Gastrocnemius medialis (tissue), 4 donors: ENCODE measurements at regions not wholly inside any gene's neighbourhood (a gene's known extent, or its start where the extent isn't known, plus 50 kb on each side); places are given as distances from the start of the nearest gene placed in this dataset.

Experiments
- ATAC-seq, 2 donors: fragments of 150-250 bp; one replicate each; pipeline ENCODE4 v1.9.1; 2016
- DNase-seq, 2 donors: peaks; one replicate each; pipeline ENCODE4 v3.0.0-alpha.2; 2019
- H3K27ac ChIP-seq, 4 donors: fragments of 200-600 bp; sonication (generic); 1 replicate in 1 of 4; 2 replicates in 3 of 4; pipeline ENCODE4 v1.5.1; 2016 to 2018; ENCODE audit warnings: mild to moderate bottlenecking in 2 of 4, moderate library complexity in 1 of 4
- H3K27me3 ChIP-seq, 3 donors: fragments of 200-600 bp; sonication (generic) in 2 of 3; 1 replicate in 1 of 3; 2 replicates in 2 of 3; pipeline versions ENCODE4 v1.5.1 to v1.6.0; 2016 to 2019; ENCODE audit warnings: mild to moderate bottlenecking in 1 of 3, moderate library complexity in 1 of 3
- H3K36me3 ChIP-seq, 2 donors: fragments of 200-600 bp; sonication (generic) in 1 of 2; one replicate each; pipeline ENCODE4 v1.5.1; 2017 to 2018
- H3K4me1 ChIP-seq, 2 donors: fragments of 200-600 bp; sonication (generic) in 1 of 2; one replicate each; pipeline ENCODE4 v1.5.1; 2016 to 2017; ENCODE audit warnings: mild to moderate bottlenecking in 2 of 2
- H3K4me3 ChIP-seq, 4 donors: fragments of 200-600 bp; sonication (generic) in 3 of 4; 1 replicate in 1 of 4; 2 replicates in 3 of 4; pipeline ENCODE4 v1.5.1; 2016 to 2019; ENCODE audit warnings: mild to moderate bottlenecking in 2 of 4
- H3K9me3 ChIP-seq, 3 donors: fragments of 200-600 bp; sonication (generic) in 2 of 3; 1 replicate in 1 of 3; 2 replicates in 2 of 3; pipeline ENCODE4 v1.5.1; 2016 to 2019
- CTCF ChIP-seq, 5 experiments: fragments of 450-650 bp in 3 of 5; fragments of 200-600 bp in 2 of 5; sonication (generic) in 2 of 5; IDR thresholded peaks in 4 of 5; conservative IDR thresholded peaks in 1 of 5; 1 replicate in 4 of 5; 2 replicates in 1 of 5; pipeline ENCODE4 v1.5.1; 2016 to 2019; ENCODE audit warnings: antibody characterized with exemption in 5 of 5, mild to moderate bottlenecking in 3 of 5, moderate library complexity in 3 of 5
- POLR2A ChIP-seq, 2 donors: fragments of 450-650 bp; IDR thresholded peaks; one replicate each; pipeline ENCODE4 v1.6.1; 2017; ENCODE audit warnings: antibody characterized with exemption in 2 of 2, mild to moderate bottlenecking in 2 of 2, moderate library complexity in 2 of 2
- in situ Hi-C, 4 donors: fragments of 200-750 bp; cut with MboI; loops; one replicate each; pipeline versions ENCODE4 v1.15.0 to v1.8.0; 2017; ENCODE audit warnings: low sequenced_read_pairs in 4 of 4
- intact Hi-C: fragments of 100-400 bp; cut with DNase I; formaldehyde crosslinking; loops from one replicate; pipeline ENCODE4 v1.15.1; 2023; ENCODE audit warnings: low total_unique reads

- Histone ChIP-seq H3K36me3 (no peaks in the 10 kb centered on the region), H3K27me3 (no peaks in the 10 kb centered on the region), H3K27ac (peak overlapping the region in 1 of 4 donors; percentile 8), H3K4me1 (no peaks in the 10 kb centered on the region), H3K9me3 (no peaks in the 10 kb centered on the region), H3K4me3 (no peak overlapping the region)
- DNase-seq (no peak), ATAC-seq (no peak)
- in situ Hi-C loops (no loop called here), intact Hi-C loops (no loop called here)
- TF ChIP-seq POLR2A (IDR thresholded peaks at IDR 0.05) (no peak), CTCF (IDR thresholded peaks at IDR 0.05 in 4 of 5, conservative IDR thresholded peaks at IDR 0.05 in 1 of 5) (no peak)
These were observed 173.4 kb upstream of the TRIB2 start for GRCh38 chr2:12543076-12543977.

- Histone ChIP-seq H3K27ac (no peak overlapping the region), H3K4me1 (no peaks in the 10 kb centered on the region), H3K36me3 (no peaks in the 10 kb centered on the region), H3K9me3 (no peaks in the 10 kb centered on the region), H3K27me3 (no peaks in the 10 kb centered on the region), H3K4me3 (no peak overlapping the region)
- TF ChIP-seq CTCF (IDR thresholded peaks at IDR 0.05 in 4 of 5, conservative IDR thresholded peaks at IDR 0.05 in 1 of 5) (no peak), POLR2A (IDR thresholded peaks at IDR 0.05) (no peak)
- ATAC-seq (no peak), DNase-seq (no peak)
- intact Hi-C loops (no loop called here), in situ Hi-C loops (no loop called here)
These were observed 172.7 kb upstream of the TRIB2 start for GRCh38 chr2:12543978-12544558.

GRCh38 chr2:12547566-12548170, 169.1 kb upstream of the TRIB2 start:
- intact Hi-C loops = no loop called here
- no peak for TF ChIP-seq POLR2A (IDR thresholded peaks at IDR 0.05)
- no peak for TF ChIP-seq CTCF (IDR thresholded peaks at IDR 0.05 in 4 of 5, conservative IDR thresholded peaks at IDR 0.05 in 1 of 5)
- H3K27ac ChIP-seq = no peak overlapping the region
- ATAC-seq = no peak
- H3K9me3 ChIP-seq = no peaks in the 10 kb centered on the region
- DNase-seq = no peak
- H3K4me1 ChIP-seq = no peaks in the 10 kb centered on the region
- H3K27me3 ChIP-seq = no peaks in the 10 kb centered on the region
- H3K36me3 ChIP-seq = no peaks in the 10 kb centered on the region
- H3K4me3 ChIP-seq = no peak overlapping the region
- in situ Hi-C loops = no loop called here

- no peak overlapping the region for H3K27ac ChIP-seq
- in situ Hi-C loops = no loop called here
These were observed 167.8 kb upstream of the TRIB2 start for GRCh38 chr2:12548906-12549305.

More at GRCh38 chr2:12548906-12549305, 167.8 kb upstream of the TRIB2 start:
- no peak for DNase-seq
- intact Hi-C loops = no loop called here
- no peak for ATAC-seq
- Histone ChIP-seq H3K27me3 (no peaks in the 10 kb centered on the region), H3K36me3 (no peaks in the 10 kb centered on the region), H3K9me3 (no peaks in the 10 kb centered on the region), H3K4me3 (no peak overlapping the region), H3K4me1 (no peaks in the 10 kb centered on the region)
- TF ChIP-seq CTCF (IDR thresholded peaks at IDR 0.05 in 4 of 5, conservative IDR thresholded peaks at IDR 0.05 in 1 of 5) (no peak), POLR2A (IDR thresholded peaks at IDR 0.05) (no peak)
